Activated naive CD8-positive, alpha-beta T cell (primary cell): ENCODE measurements at regions not wholly inside any gene's neighbourhood (a gene's known extent, or its start where the extent isn't known, plus 50 kb on each side); places are given as distances from the start of the nearest gene placed in this dataset.

Experiments
- H3K27ac Mint-ChIP-seq: one replicate; pipeline ENCODE4 v1.8.0; 2021; ENCODE audit warnings: mixed read lengths
- H3K27me3 Mint-ChIP-seq: one replicate; pipeline ENCODE4 v1.8.0; 2021; ENCODE audit warnings: mixed read lengths
- H3K36me3 Mint-ChIP-seq: one replicate; pipeline ENCODE4 v1.8.0; 2021; ENCODE audit warnings: mixed read lengths
- H3K4me1 Mint-ChIP-seq: one replicate; pipeline ENCODE4 v1.8.0; 2021; ENCODE audit warnings: low read depth, mixed read lengths
- H3K4me3 Mint-ChIP-seq: one replicate; pipeline ENCODE4 v1.8.0; 2021; ENCODE audit warnings: mild to moderate bottlenecking, mixed read lengths
- H3K9me3 Mint-ChIP-seq: one replicate; pipeline ENCODE4 v1.8.0; 2021; ENCODE audit warnings: low read depth, mixed read lengths

GRCh38 chr17:63134867-63135266 lies 168.8 kb downstream of the TANC2 start:
- Mint-ChIP-seq H3K4me3 (no peak overlapping the region), H3K9me3 (no peaks in the 10 kb centered on the region), H3K36me3 (no peaks in the 10 kb centered on the region), H3K4me1 (no peaks in the 10 kb centered on the region), H3K27me3 (no peaks in the 10 kb centered on the region), H3K27ac (no peak overlapping the region)

- no peaks in the 10 kb centered on the region for H3K36me3 Mint-ChIP-seq
- no peaks in the 10 kb centered on the region for H3K27me3 Mint-ChIP-seq
- H3K27ac Mint-ChIP-seq = no peak overlapping the region
- H3K4me1 Mint-ChIP-seq = no peaks in the 10 kb centered on the region
- no peaks in the 10 kb centered on the region for H3K9me3 Mint-ChIP-seq
- no peak overlapping the region for H3K4me3 Mint-ChIP-seq
Observed at GRCh38 chr17:63136369-63137012, 170.5 kb downstream of the TANC2 start.

- Mint-ChIP-seq H3K27me3 (no peaks in the 10 kb centered on the region), H3K27ac (no peak overlapping the region), H3K4me3 (no peak overlapping the region), H3K9me3 (no peaks in the 10 kb centered on the region), H3K4me1 (no peaks in the 10 kb centered on the region), H3K36me3 (no peaks in the 10 kb centered on the region)
Observed at GRCh38 chr17:63137163-63137562, 171.1 kb downstream of the TANC2 start.

- H3K4me1 Mint-ChIP-seq = no peaks in the 10 kb centered on the region
- no peak overlapping the region for H3K4me3 Mint-ChIP-seq
Observed at GRCh38 chr17:63138713-63139112, 172.7 kb downstream of the TANC2 start.

GRCh38 chr17:63139356-63139755 lies 173.3 kb downstream of the TANC2 start:
- H3K27me3 Mint-ChIP-seq = no peaks in the 10 kb centered on the region
- H3K4me1 Mint-ChIP-seq = no peaks in the 10 kb centered on the region
- no peaks in the 10 kb centered on the region for H3K9me3 Mint-ChIP-seq
- no peak overlapping the region for H3K4me3 Mint-ChIP-seq
- no peak overlapping the region for H3K27ac Mint-ChIP-seq
- peaks cover under 1% of the 10 kb centered on the region for H3K36me3 Mint-ChIP-seq

More at GRCh38 chr17:63138713-63139112, 172.7 kb downstream of the TANC2 start:
- H3K9me3 Mint-ChIP-seq = no peaks in the 10 kb centered on the region
- H3K36me3 Mint-ChIP-seq = no peaks in the 10 kb centered on the region
- no peak overlapping the region for H3K27ac Mint-ChIP-seq
- H3K27me3 Mint-ChIP-seq = no peaks in the 10 kb centered on the region

- H3K9me3 Mint-ChIP-seq = no peaks in the 10 kb centered on the region
- no peaks in the 10 kb centered on the region for H3K27me3 Mint-ChIP-seq
- no peak overlapping the region for H3K27ac Mint-ChIP-seq
- H3K4me1 Mint-ChIP-seq = no peaks in the 10 kb centered on the region
- H3K36me3 Mint-ChIP-seq = peaks cover 2% of the 10 kb centered on the region
- H3K4me3 Mint-ChIP-seq = no peak overlapping the region
Observed at GRCh38 chr17:63140255-63140654, 174.2 kb downstream of the TANC2 start.

- H3K4me1 Mint-ChIP-seq = no peaks in the 10 kb centered on the region
- no peak overlapping the region for H3K4me3 Mint-ChIP-seq
- H3K27ac Mint-ChIP-seq = no peak overlapping the region
- no peaks in the 10 kb centered on the region for H3K27me3 Mint-ChIP-seq
- peaks cover 6% of the 10 kb centered on the region for H3K36me3 Mint-ChIP-seq
- no peaks in the 10 kb centered on the region for H3K9me3 Mint-ChIP-seq
Observed at GRCh38 chr17:63142836-63143235, 176.8 kb downstream of the TANC2 start.

- Mint-ChIP-seq H3K4me1 (no peaks in the 10 kb centered on the region), H3K4me3 (no peak overlapping the region), H3K36me3 (peaks cover 7% of the 10 kb centered on the region), H3K27ac (no peak overlapping the region), H3K27me3 (no peaks in the 10 kb centered on the region), H3K9me3 (no peaks in the 10 kb centered on the region)
Observed at GRCh38 chr17:63150490-63150889, 184.5 kb downstream of the TANC2 start.

GRCh38 chr17:63150994-63151464 lies 185.0 kb downstream of the TANC2 start:
- no peak overlapping the region for H3K4me3 Mint-ChIP-seq
- no peaks in the 10 kb centered on the region for H3K27me3 Mint-ChIP-seq
- H3K9me3 Mint-ChIP-seq = no peaks in the 10 kb centered on the region
- no peaks in the 10 kb centered on the region for H3K4me1 Mint-ChIP-seq
- peaks cover 4% of the 10 kb centered on the region for H3K36me3 Mint-ChIP-seq
- H3K27ac Mint-ChIP-seq = no peak overlapping the region

GRCh38 chr17:63151941-63152523 lies 186.0 kb downstream of the TANC2 start:
- no peaks in the 10 kb centered on the region for H3K9me3 Mint-ChIP-seq
- peaks cover 5% of the 10 kb centered on the region for H3K4me1 Mint-ChIP-seq
- no peaks in the 10 kb centered on the region for H3K27me3 Mint-ChIP-seq
- H3K36me3 Mint-ChIP-seq = peaks cover 3% of the 10 kb centered on the region
- H3K4me3 Mint-ChIP-seq = no peak overlapping the region
- no peak overlapping the region for H3K27ac Mint-ChIP-seq

- H3K9me3 Mint-ChIP-seq = no peaks in the 10 kb centered on the region
- no peaks in the 10 kb centered on the region for H3K27me3 Mint-ChIP-seq
- no peak overlapping the region for H3K4me3 Mint-ChIP-seq
- H3K27ac Mint-ChIP-seq = no peak overlapping the region
- peaks cover 7% of the 10 kb centered on the region for H3K4me1 Mint-ChIP-seq
- H3K36me3 Mint-ChIP-seq = peaks cover 3% of the 10 kb centered on the region
Observed at GRCh38 chr17:63153488-63153887, 187.5 kb downstream of the TANC2 start.

- Mint-ChIP-seq H3K27me3 (no peaks in the 10 kb centered on the region), H3K4me1 (peaks cover 7% of the 10 kb centered on the region), H3K4me3 (no peak overlapping the region), H3K9me3 (no peaks in the 10 kb centered on the region), H3K27ac (no peak overlapping the region), H3K36me3 (peaks cover 3% of the 10 kb centered on the region)
Observed at GRCh38 chr17:63154586-63155244, 188.7 kb downstream of the TANC2 start.

- no peaks in the 10 kb centered on the region for H3K27me3 Mint-ChIP-seq
- H3K27ac Mint-ChIP-seq = no peak overlapping the region
Observed at GRCh38 chr17:63156986-63157385, 191.0 kb downstream of the TANC2 start.

GRCh38 chr17:63162406-63163157 lies 196.5 kb downstream of the TANC2 start:
- H3K4me3 Mint-ChIP-seq = no peak overlapping the region
- H3K27ac Mint-ChIP-seq = no peak overlapping the region
- no peaks in the 10 kb centered on the region for H3K9me3 Mint-ChIP-seq
- H3K27me3 Mint-ChIP-seq = no peaks in the 10 kb centered on the region
- H3K4me1 Mint-ChIP-seq = no peaks in the 10 kb centered on the region
- peaks cover 3% of the 10 kb centered on the region for H3K36me3 Mint-ChIP-seq

More at GRCh38 chr17:63156986-63157385, 191.0 kb downstream of the TANC2 start:
- Mint-ChIP-seq H3K36me3 (peaks cover 3% of the 10 kb centered on the region), H3K4me1 (peaks cover 7% of the 10 kb centered on the region), H3K9me3 (no peaks in the 10 kb centered on the region), H3K4me3 (no peak overlapping the region)

GRCh38 chr17:63163158-63163520 lies 197.1 kb downstream of the TANC2 start:
- Mint-ChIP-seq H3K4me1 (no peaks in the 10 kb centered on the region), H3K9me3 (no peaks in the 10 kb centered on the region), H3K27me3 (no peaks in the 10 kb centered on the region), H3K36me3 (peaks cover 3% of the 10 kb centered on the region), H3K4me3 (no peak overlapping the region), H3K27ac (no peak overlapping the region)
